ENCODE measurements at regions not wholly inside any gene's neighbourhood (a gene's known extent, or its start where the extent isn't known, plus 50 kb on each side); places are given as distances from the start of the nearest gene placed in this dataset.

DNA sequence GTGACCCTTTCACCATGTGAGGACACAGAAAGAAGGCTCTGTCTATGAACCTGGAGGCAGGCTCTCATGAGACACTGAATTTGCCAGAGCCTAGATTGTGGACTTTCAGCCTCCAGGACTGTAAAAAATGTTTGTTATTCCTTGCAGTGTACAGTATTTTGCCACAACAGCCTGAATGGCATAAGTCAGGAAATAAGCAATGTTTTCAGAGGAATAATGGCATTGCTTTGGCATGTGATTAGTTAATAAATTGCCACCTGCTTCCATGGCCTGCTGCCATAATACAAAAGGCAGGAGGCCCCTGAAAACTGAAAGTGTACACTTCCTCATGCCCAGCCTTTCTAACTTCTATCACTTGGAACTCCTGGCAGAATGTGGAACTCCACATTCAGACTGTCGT is 408.1 kb downstream of the GADD45G start:
- DNase-seq: no peak

DNA sequence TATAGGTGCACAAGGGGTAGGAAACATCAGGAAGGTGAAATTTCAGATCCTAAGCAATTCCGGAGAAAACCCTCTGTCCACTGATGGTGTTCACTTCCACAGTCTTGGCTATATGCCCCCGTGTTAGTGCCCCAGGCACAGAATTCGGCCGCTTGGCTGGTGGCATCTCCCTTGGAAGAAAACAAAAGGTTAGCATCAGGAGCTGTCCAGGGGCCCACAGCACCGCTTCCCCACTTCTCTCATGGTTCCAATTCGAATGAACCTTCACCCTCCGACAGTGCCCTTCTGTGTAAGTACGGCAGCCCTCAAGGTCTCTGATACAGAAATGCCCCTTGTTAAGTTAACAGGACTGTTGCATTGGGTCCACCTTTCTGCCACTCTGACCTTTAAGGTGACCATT is 409.0 kb downstream of the GADD45G start:
- DNase-seq: no peak

DNA sequence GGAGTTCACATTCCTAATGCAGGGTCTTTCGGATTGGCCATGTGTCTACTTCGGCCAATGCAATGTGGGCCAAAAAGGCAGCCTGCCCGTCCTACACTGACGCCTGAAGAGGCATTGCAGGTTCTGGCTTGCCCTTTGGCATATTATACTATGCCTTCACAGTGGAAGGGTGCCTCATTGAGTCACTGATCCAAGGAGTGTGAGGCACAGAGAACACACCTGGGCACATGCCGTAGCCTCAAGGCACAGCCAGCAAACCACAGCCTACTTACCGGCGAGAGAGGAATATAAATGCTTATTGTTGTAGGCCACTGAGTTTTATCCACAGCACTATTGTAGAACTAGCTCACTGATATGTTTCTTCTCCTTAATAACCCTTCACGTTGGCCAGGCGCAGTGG is 409.6 kb downstream of the GADD45G start:
- no peak for DNase-seq

DNA sequence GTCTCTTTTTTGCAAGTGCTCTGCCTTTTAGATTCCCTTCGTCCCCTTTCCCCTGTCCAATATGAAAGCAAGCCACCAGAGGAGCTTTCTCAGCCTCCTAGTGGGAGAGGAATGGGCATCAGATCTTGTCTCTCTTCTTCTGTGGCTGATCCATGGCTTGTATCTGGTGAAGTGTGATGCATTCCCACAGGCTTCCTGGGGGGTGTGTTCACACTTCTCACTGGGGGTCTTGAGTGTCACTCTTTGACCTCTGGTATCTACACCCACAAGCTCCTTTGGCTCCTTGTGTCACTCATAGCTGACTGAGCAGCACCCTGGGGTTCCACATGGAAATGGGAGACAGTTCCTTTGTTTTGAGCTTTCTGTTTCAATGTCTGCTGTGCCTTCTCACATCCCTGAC is 411.5 kb downstream of the GADD45G start:
- DNase-seq: no peak

DNA sequence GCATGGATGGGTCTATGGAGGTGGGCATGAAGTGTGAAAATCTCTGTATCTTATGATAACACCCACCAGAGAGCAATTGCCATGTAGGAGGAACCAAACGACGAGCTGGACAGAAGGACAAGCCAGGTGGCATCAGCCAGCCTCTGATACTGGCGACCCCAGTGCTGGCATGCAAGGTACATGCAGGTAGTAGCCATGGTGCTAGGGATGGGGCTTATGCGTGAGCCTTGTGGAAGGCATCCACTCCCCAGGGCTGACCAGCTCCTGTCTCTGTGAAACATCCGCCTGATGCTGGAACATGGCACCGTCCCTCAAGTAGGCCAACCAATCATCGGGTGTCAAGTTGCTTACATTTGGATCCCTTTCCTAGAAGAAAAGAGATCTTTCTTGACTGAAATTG is 412.9 kb downstream of the GADD45G start:
- DNase-seq: no peak

DNA sequence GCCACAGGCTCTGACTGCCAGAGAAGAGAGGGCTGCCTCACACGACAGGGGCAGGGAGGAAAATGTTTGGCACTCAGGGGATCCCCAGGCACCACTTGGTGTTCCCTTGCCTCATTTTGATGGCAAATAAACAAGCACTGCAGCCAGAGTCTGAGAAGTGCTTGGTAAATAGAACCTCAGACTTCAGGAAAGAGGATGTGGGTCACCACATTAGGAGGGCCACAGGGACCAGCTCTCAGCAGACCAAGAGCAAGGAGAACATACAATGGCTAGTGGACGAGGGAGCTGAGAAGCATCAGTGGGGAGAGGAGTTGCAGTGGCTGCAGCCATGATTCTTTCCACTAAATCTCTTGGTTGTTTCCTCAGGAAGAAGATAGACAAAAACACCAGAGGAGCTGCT is 413.9 kb downstream of the GADD45G start:
- DNase-seq: no peak

DNA sequence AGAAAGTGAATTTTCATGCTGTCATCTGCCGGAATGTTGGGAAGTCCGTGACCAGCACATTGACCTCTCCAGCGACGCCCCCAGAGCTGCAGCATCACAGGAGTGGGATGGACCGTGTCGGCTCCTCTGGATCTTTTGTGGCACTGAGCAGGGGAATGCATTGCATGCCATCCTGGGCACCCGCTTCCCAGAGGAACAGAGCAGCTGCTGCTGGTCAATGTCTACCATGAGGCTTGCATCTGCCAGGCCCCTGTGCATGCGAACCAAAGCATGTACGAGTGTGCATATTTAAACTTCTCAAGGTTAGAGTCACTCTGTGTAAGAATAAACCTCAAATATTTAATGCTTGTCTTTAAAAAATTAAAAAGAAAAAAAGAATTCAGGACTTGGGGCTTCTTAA is 414.8 kb downstream of the GADD45G start:
- DNase-seq: no peak

DNA sequence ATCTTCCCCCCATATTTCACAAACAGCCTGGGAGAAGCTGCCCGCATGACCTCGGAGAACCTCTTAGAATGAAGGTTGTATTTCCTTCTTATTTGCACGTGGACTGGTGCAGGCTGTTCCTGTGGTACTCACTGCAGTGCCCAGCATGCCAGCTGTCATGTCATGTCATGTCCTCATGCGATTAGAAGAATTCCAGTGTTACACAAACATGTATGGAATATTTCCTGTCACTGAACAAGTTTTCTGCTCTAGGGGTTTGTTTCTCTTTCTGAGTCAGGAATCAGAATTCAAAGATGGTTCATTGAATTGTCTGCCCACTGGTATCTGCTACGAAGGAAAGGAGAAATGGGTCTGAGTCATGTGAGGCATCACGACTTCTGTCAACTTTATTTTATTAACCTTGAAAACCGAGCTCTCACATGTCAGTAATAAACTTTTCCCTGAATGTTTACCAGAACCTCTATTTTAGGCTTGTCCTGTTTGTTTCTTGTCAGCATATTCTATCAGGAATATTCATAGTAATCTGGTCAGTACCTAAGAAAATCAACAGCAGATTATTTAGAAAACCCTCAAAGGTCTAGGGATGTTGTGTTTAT is 415.6 kb downstream of the GADD45G start:
- no peak for DNase-seq

DNA sequence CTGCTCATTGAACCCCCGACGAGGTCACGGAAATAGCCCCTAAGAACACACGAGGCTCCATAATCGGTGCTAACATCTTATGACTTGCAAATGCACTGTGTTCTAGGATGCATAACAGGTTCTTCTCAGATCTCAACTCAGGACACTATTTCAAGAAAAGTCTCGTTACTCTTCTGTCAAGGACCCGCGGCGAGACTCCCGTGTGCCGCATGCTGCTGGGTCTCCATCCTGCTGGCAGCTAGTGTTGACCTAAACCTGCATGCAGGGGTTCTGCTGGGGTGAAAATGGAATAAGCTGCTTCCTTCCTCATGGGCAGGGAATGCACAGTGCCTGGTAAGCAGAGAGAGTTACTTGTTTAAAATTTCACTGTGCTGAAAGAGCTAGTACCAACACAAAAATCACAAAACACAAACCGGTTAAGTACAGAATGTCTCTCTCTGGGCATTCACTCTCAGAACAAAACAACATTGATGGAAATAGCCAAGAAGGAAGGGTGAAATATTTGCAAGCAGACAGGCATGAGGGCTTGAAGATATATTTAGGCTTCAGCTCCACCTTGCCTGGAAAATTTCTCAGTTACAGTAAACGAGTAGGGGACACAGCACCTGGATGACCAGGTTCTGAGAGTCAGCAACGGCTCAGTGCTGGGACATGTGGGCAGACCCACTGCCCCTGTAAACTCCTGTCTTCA is 416.5 kb downstream of the GADD45G start:
- no peak for DNase-seq

DNA sequence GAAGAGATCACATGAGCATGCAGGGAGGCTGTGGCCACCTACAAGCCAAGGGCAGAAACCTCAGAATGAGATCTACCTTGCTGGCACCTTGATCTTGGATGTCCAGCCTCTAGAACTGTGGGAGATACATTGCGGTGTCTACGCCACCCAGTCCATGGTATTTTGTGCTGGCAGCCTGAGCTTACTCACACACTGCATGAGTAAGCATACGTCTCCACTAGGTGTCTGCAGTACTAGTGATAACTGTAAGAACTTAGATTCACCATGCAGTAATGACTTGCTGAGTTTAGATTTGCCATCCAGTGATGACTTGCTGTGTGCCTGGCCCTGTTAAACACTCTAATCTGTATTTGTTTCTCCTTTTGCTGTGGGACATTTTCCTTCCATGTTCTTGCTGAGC is 417.7 kb downstream of the GADD45G start:
- no peak for DNase-seq

DNA sequence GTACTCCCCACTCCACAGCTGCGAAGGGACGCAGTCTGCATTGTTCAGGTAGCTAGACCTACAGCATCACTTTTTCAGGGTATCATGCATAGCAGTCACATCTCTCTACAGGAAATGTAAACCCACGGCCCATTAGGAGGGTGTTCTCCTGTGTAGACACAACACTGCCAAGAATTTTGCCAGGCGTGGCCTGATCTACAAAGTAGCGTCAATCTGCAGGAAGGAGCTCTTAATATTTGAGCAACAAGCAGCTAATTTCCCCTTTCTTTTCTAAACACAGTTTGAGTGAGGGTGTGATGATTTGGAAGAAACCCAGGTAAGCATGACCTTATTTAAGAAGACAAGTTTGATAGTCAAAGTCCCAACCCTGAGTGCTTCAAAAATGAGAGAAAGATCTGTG is 419.0 kb downstream of the GADD45G start:
- no peak for DNase-seq

DNA sequence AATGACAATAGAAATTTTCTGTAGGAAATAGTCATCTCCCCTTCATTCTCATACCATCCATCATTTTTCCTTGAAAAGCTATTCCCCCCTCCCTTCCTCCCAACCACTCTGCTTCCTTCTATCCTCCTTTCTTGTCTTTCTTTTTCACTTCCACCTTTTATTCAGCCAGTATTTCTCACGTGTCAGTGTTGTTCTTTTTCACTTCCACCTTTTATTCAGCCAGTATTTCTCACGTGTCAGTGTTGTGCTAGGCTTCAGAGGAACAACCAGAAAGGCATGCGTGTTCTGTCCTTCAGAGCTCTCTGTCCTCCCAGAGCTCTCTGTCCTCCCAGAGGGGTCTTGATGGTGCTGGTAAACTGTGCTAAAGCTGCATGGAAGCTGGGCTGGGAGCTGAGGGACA is 419.6 kb downstream of the GADD45G start:
- no peak for DNase-seq

DNA sequence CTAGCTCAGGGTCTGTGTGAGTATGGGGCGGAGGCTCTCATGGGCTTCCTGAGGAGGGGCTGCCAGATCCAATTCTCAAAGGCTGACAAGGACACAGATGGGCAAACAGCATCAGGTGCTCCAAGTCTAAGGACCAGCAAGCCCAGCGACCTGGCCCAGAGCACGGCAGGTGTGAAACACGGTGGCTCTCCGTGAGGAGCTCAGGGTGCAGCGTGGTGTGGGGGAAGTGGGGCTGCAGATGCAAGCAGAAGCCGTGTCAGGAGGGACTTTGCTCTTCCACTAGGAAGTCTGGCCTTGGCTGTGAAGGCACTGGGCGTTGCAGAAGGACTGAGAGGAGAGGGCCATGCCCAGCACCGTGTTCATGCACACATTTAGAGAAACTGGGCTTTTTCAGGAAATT is 420.0 kb downstream of the GADD45G start:
- DNase-seq: no peak

DNA sequence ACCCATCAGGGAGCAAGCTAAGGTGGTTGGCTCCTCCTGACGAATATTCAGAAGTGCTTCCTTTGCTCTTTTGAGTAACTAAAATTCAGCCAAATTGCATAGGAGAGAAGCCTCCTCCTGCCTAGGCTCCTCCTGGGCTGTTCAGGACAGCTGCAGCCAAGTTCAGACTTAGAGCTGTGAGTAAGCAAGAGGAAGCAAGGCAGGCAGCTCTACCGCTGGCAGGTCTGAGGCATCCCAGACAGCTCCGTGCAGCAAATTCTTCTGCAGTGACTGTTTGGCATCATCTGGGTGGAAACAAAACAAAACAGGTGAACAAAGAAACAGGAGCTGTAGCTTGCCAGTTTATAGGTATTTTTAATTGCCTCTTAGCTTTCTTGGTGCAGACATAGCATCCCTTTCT is 421.0 kb downstream of the GADD45G start:
- DNase-seq: no peak

DNA sequence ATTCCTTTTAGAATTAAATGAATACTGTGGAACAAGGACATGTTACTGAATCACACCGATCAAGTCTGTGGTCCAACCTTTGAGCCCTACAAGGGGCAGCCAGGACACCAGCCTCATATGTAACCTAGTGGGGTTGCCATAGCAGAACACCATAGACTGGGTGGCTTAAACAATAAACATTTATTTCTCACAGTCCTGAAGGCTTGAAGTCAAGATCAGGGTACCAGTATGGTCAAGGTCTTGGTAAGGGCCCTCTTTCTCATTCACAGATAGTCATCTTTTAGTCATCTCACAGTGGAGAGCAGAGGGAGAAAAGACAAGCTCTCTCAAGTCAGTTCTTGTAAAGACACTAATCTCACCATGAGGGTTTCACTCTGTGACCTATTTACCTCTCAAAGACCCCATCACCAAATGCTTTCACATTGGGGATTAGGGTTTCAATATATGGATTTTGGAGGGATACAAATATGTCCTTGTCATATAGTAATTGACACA is 422.5 kb downstream of the GADD45G start:
- DNase-seq: no peak

DNA sequence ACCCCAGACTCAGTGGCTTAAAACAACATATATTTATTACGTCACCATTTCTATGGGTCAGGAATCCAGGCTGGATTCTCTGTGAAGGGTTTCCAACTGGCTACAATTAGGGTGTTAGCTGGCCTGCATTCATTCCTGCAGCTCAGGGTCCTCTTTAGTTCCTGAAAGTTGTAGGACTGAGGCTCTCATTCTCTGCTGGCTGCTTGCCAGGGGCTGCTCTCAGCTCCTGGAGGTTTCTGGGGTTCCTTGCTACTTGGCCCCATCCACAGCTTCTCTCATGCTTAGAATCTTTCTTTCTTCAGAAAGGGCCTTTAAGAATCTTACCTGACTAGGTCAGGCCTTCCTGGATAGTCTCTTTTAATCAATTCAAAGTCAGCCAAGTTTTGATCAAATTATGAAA is 424.6 kb downstream of the GADD45G start:
- DNase-seq: no peak

DNA sequence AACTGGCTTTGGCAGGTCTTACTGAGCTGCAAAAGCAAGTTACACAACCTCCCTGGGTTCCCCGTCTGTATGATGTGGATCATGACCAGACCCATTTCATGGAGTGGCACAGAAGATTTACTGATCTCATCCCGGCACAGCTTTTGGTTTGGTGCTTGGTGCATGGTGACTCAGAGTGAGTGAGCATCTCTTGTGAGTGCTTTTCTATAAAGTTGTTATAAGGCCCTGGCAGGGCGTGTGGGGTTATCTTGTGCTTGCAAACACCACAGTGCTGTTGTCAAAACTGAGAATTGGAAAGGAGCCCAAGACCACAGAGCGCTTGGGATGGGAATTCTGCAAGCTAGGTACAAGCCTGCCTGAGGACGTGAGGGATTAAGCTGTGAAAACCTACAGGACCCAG is 425.2 kb downstream of the GADD45G start:
- DNase-seq: no peak

DNA sequence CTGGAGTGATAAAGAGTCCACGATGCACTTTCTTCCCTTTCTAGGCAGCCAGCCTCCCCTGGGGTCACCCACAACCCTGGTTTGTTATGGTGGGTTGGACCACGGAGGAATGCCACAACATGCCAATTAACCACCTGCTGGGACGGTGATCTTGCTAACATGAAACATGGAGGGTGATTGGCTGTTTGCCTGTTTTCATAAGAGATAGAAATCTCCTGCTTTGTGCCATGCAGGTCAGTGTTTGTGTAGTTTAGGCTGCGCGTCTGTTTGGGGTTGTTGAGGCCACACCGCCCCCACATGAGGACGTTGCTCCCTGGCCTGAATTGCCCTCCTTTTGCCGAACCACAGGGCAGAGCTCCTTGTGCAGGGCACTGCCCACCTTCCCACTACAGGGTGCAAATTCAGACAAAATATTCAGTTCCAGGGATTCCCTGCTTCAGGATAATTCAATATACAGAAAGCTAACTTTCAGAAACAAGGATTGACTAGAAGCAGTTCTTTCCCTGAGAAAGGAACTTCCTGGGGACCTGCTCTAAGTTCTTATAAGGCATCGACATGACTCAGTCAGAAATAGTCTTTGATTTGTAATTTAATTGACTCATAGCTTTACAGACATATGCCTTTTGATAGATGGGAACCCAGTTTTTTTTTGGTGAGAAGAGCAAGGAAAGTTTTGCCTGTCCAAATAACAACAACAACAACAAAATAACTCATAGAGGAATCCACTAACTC is 427.6 kb downstream of the GADD45G start:
- no peak for DNase-seq

DNA sequence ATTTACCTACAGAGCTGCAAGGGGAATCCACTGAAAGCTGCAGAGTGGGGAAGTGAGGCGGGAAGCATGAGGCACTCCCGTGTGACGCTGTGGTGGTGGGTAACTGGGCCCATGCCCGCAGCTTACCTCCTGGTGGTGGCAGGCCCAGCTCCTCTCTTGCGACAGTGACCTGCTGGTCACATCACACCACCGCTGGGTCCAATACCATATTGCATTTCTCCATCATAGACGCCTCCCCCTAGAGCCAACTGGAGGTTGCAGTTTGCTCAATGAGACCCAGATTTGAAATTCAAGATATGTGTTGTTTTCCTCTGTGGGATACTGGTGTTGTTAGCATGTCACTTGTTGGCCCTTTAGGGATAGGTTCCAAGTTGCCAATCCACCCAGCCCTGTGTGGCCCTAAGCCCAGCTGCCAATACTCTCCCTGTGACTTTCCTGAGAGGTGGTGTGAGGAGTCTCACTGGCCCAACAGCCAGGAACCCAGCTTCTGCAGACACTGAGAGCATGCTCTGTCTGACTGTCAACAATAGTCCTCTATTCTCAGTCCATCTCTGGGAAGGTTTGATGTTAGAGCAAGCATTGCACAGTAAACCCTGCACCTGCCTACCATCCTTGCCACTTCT is 428.3 kb downstream of the GADD45G start:
- no peak for DNase-seq

DNA sequence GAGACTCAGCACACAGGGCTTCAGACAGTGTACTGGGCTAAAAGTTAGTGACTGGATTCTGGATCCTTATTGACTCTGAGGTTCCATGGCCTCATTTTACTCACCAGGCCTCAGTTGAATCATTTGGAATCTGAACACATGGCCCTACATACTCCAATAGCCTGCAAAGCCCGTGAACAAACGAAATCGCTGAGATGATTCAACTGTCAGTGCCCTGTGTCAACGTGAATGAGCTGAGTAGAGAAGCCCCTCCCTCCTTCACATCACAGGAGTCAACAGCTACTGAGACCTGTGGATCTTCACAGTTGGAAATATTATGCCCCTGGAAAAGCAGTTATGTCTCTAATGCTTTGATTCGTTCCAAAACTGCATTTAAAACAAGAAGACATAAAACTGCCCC is 429.3 kb downstream of the GADD45G start:
- DNase-seq: no peak

DNA sequence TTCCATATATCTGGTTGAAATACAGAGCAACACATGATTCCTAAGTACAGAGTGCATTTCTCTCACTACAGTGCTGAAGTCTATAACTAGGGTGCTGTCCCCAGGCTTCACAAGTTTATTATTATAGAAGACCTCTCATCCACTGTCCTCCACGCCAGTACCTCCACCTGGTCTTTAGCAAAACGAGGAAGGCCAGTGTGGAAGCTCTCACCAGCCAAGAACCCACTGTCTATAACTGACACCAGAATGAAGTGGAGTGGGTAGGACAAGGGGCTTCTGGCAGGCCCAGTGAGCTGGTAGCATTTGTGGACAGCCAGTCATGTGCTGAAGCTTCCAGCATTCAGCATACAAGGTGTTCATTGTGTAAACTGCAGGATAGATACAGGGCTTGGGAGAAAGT is 430.7 kb downstream of the GADD45G start:
- no peak for DNase-seq

DNA sequence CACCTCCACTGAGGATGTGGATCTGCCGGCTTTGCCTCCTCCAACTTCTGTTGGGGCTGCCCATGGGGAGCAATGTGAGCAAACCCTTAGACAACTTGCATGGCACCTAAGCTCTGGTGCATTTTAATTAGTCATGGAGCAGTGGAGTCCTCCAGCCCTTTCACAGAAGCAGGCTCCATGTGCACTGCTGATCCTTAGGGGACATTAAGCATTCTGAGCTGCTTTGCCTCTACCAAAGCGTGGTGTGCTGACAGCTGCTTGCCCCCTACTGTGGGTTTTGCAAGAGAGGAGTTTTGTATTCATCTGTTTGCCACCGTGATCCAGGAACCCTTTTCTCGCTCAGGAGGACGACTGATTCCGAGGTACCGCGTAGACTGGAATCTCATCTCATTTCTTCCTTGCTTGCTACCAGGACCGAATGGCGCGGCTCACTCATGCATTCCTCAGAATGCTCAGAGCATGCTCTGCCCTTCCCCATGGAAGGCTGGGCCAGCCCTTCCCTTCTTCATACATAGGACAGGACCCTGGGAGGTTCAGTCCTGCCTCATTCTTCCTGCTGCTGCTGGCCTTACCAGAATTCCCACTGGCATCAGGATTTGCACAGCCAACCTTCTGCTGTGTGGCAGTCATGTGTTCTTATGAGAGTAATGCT is 432.5 kb downstream of the GADD45G start:
- DNase-seq: no peak

DNA sequence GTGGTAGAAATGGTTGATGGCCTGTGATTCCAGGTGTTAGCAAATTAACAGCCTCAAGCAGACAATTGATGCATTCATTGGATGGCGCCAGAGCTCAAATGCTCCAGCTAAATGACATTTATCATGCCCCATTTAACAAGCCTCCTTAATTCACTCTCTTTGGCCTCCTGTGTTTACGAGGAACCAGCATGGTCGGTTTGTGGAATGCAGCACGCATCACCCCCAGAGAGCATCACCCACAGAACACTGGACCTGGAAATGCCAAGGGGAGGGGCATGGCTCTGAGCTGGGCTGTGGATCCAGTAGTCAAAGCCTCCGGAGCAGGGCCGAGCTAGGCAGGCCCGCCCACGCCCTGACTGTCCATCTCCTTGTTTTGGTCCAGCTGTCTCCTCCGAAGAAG is 434.0 kb downstream of the GADD45G start:
- DNase-seq: no peak

Measured in NCI-H524 (cell line).